ENCODE measurements at regions not wholly inside any gene's neighbourhood (a gene's known extent, or its start where the extent isn't known, plus 50 kb on each side); places are given as distances from the start of the nearest gene placed in this dataset.

GRCh38 chr14:95015046-95015445 lies 142.3 kb downstream of the DICER1 start:
- no peaks in the 10 kb centered on the region for H3K36me3 ChIP-seq (ENCODE audit: control insufficient read depth, insufficient read depth, low read length)
- H3K9ac ChIP-seq (ENCODE audit: low read depth, low read length) = no peak overlapping the region
- H3K27me3 ChIP-seq (ENCODE audit: control insufficient read depth, insufficient read depth, low read length) = no peaks in the 10 kb centered on the region
- H3K4me1 ChIP-seq (ENCODE audit: control insufficient read depth, insufficient read depth, low read length) = 0 out of 2 replicates have a peak, but pooled peaks cover 7% of the 10 kb centered on the region
- no peak overlapping the region for H3K4me3 ChIP-seq (ENCODE audit: low read depth, low read length)
- H3K27ac ChIP-seq (ENCODE audit: low read depth, low read length) = no peak overlapping the region
- no peaks in the 10 kb centered on the region for H3K9me3 ChIP-seq (ENCODE audit: control insufficient read depth, insufficient read depth, low read length)

GRCh38 chr14:95014036-95014435 lies 143.3 kb downstream of the DICER1 start:
- no peaks in the 10 kb centered on the region for H3K27me3 ChIP-seq (ENCODE audit: control insufficient read depth, insufficient read depth, low read length)
- no peaks in the 10 kb centered on the region for H3K36me3 ChIP-seq (ENCODE audit: control insufficient read depth, insufficient read depth, low read length)
- no peak overlapping the region for H3K27ac ChIP-seq (ENCODE audit: low read depth, low read length)
- H3K9me3 ChIP-seq (ENCODE audit: control insufficient read depth, insufficient read depth, low read length) = no peaks in the 10 kb centered on the region
- no peak overlapping the region for H3K4me3 ChIP-seq (ENCODE audit: low read depth, low read length)
- 0 out of 2 replicates have a peak, but pooled peaks cover 7% of the 10 kb centered on the region for H3K4me1 ChIP-seq (ENCODE audit: control insufficient read depth, insufficient read depth, low read length)
- H3K9ac ChIP-seq (ENCODE audit: low read depth, low read length) = no peak overlapping the region

GRCh38 chr14:95011445-95012006 lies 145.8 kb downstream of the DICER1 start:
- no peaks in the 10 kb centered on the region for H3K27me3 ChIP-seq (ENCODE audit: control insufficient read depth, insufficient read depth, low read length)
- no peaks in the 10 kb centered on the region for H3K9me3 ChIP-seq (ENCODE audit: control insufficient read depth, insufficient read depth, low read length)
- H3K4me1 ChIP-seq (ENCODE audit: control insufficient read depth, insufficient read depth, low read length) = 0 out of 2 replicates have a peak, but pooled peaks cover 7% of the 10 kb centered on the region
- H3K27ac ChIP-seq (ENCODE audit: low read depth, low read length) = no peak overlapping the region
- no peak overlapping the region for H3K9ac ChIP-seq (ENCODE audit: low read depth, low read length)
- no peak overlapping the region for H3K4me3 ChIP-seq (ENCODE audit: low read depth, low read length)
- H3K36me3 ChIP-seq (ENCODE audit: control insufficient read depth, insufficient read depth, low read length) = no peaks in the 10 kb centered on the region

GRCh38 chr14:95008445-95009217 lies 148.7 kb downstream of the DICER1 start:
- Histone ChIP-seq H3K9ac (ENCODE audit: low read depth, low read length) (no peak overlapping the region), H3K4me3 (ENCODE audit: low read depth, low read length) (no peak overlapping the region), H3K4me1 (ENCODE audit: control insufficient read depth, insufficient read depth, low read length) (0 out of 2 replicates have a peak, but pooled peaks cover 7% of the 10 kb centered on the region), H3K36me3 (ENCODE audit: control insufficient read depth, insufficient read depth, low read length) (no peaks in the 10 kb centered on the region), H3K27me3 (ENCODE audit: control insufficient read depth, insufficient read depth, low read length) (no peaks in the 10 kb centered on the region), H3K27ac (ENCODE audit: low read depth, low read length) (no peak overlapping the region), H3K9me3 (ENCODE audit: control insufficient read depth, insufficient read depth, low read length) (no peaks in the 10 kb centered on the region)

GRCh38 chr14:95007921-95008320 lies 149.4 kb downstream of the DICER1 start:
- Histone ChIP-seq H3K9ac (ENCODE audit: low read depth, low read length) (no peak overlapping the region), H3K27me3 (ENCODE audit: control insufficient read depth, insufficient read depth, low read length) (no peaks in the 10 kb centered on the region), H3K27ac (ENCODE audit: low read depth, low read length) (no peak overlapping the region), H3K9me3 (ENCODE audit: control insufficient read depth, insufficient read depth, low read length) (no peaks in the 10 kb centered on the region), H3K4me3 (ENCODE audit: low read depth, low read length) (no peak overlapping the region), H3K36me3 (ENCODE audit: control insufficient read depth, insufficient read depth, low read length) (no peaks in the 10 kb centered on the region), H3K4me1 (ENCODE audit: control insufficient read depth, insufficient read depth, low read length) (0 out of 2 replicates have a peak, but pooled peaks cover 7% of the 10 kb centered on the region)

GRCh38 chr14:95006479-95006878 lies 150.8 kb downstream of the DICER1 start:
- Histone ChIP-seq H3K36me3 (ENCODE audit: control insufficient read depth, insufficient read depth, low read length) (no peaks in the 10 kb centered on the region), H3K27me3 (ENCODE audit: control insufficient read depth, insufficient read depth, low read length) (no peaks in the 10 kb centered on the region), H3K4me1 (ENCODE audit: control insufficient read depth, insufficient read depth, low read length) (0 out of 2 replicates have a peak, but pooled peaks cover 7% of the 10 kb centered on the region), H3K9me3 (ENCODE audit: control insufficient read depth, insufficient read depth, low read length) (no peaks in the 10 kb centered on the region), H3K9ac (ENCODE audit: low read depth, low read length) (no peak overlapping the region), H3K27ac (ENCODE audit: low read depth, low read length) (no peak overlapping the region), H3K4me3 (ENCODE audit: low read depth, low read length) (no peak overlapping the region)

- H3K9me3 ChIP-seq (ENCODE audit: control insufficient read depth, insufficient read depth, low read length) = no peaks in the 10 kb centered on the region
- no peaks in the 10 kb centered on the region for H3K27me3 ChIP-seq (ENCODE audit: control insufficient read depth, insufficient read depth, low read length)
- H3K36me3 ChIP-seq (ENCODE audit: control insufficient read depth, insufficient read depth, low read length) = no peaks in the 10 kb centered on the region
- H3K27ac ChIP-seq (ENCODE audit: low read depth, low read length) = no peak overlapping the region
- H3K4me3 ChIP-seq (ENCODE audit: low read depth, low read length) = no peak overlapping the region
- 0 out of 2 replicates have a peak, but pooled peaks cover 4% of the 10 kb centered on the region for H3K4me1 ChIP-seq (ENCODE audit: control insufficient read depth, insufficient read depth, low read length)
- no peak overlapping the region for H3K9ac ChIP-seq (ENCODE audit: low read depth, low read length)
Observed at GRCh38 chr14:95006051-95006450, 151.3 kb downstream of the DICER1 start.

GRCh38 chr14:95003099-95003960 lies 154.0 kb downstream of the DICER1 start:
- Histone ChIP-seq H3K27me3 (ENCODE audit: control insufficient read depth, insufficient read depth, low read length) (no peaks in the 10 kb centered on the region), H3K4me3 (ENCODE audit: low read depth, low read length) (no peak overlapping the region), H3K36me3 (ENCODE audit: control insufficient read depth, insufficient read depth, low read length) (no peaks in the 10 kb centered on the region), H3K4me1 (ENCODE audit: control insufficient read depth, insufficient read depth, low read length) (peaks cover 13% of the 10 kb centered on the region), H3K27ac (ENCODE audit: low read depth, low read length) (no peak overlapping the region), H3K9ac (ENCODE audit: low read depth, low read length) (no peak overlapping the region), H3K9me3 (ENCODE audit: control insufficient read depth, insufficient read depth, low read length) (no peaks in the 10 kb centered on the region)

GRCh38 chr14:94998685-94999084 lies 158.6 kb downstream of the DICER1 start:
- Histone ChIP-seq H3K9me3 (ENCODE audit: control insufficient read depth, insufficient read depth, low read length) (no peaks in the 10 kb centered on the region), H3K27ac (ENCODE audit: low read depth, low read length) (no peak overlapping the region), H3K27me3 (ENCODE audit: control insufficient read depth, insufficient read depth, low read length) (no peaks in the 10 kb centered on the region), H3K4me3 (ENCODE audit: low read depth, low read length) (0 out of 2 replicates have a peak overlapping the region, but pooled peaks have one; percentile 30), H3K4me1 (ENCODE audit: control insufficient read depth, insufficient read depth, low read length) (peaks cover 16% of the 10 kb centered on the region), H3K36me3 (ENCODE audit: control insufficient read depth, insufficient read depth, low read length) (no peaks in the 10 kb centered on the region), H3K9ac (ENCODE audit: low read depth, low read length) (no peak overlapping the region)

GRCh38 chr14:94998110-94998509 lies 159.2 kb downstream of the DICER1 start:
- H3K36me3 ChIP-seq (ENCODE audit: control insufficient read depth, insufficient read depth, low read length) = no peaks in the 10 kb centered on the region
- no peak overlapping the region for H3K4me3 ChIP-seq (ENCODE audit: low read depth, low read length)
- no peak overlapping the region for H3K27ac ChIP-seq (ENCODE audit: low read depth, low read length)
- H3K4me1 ChIP-seq (ENCODE audit: control insufficient read depth, insufficient read depth, low read length) = peaks cover 16% of the 10 kb centered on the region
- H3K9ac ChIP-seq (ENCODE audit: low read depth, low read length) = no peak overlapping the region
- H3K27me3 ChIP-seq (ENCODE audit: control insufficient read depth, insufficient read depth, low read length) = no peaks in the 10 kb centered on the region
- no peaks in the 10 kb centered on the region for H3K9me3 ChIP-seq (ENCODE audit: control insufficient read depth, insufficient read depth, low read length)
